NT2/D1 (cell line): ENCODE measurements at regions not wholly inside any gene's neighbourhood (a gene's known extent, or its start where the extent isn't known, plus 50 kb on each side); places are given as distances from the start of the nearest gene placed in this dataset.

Experiments
- SUZ12 ChIP-seq: IDR thresholded peaks from 2 replicates; pipeline ENCODE4 v1.6.1; 2011; ENCODE audit not compliant: insufficient read length, insufficient read depth; ENCODE audit errors: extremely low read depth
- YY1 ChIP-seq: IDR thresholded peaks from 2 replicates; pipeline ENCODE4 v1.6.1; 2011; ENCODE audit not compliant: insufficient read length, insufficient read depth
- ZNF274 ChIP-seq: IDR thresholded peaks from 2 replicates; pipeline ENCODE4 v1.6.1; 2011; ENCODE audit warnings: mild to moderate bottlenecking, low read depth, low read length

- no peak for TF ChIP-seq SUZ12
- TF ChIP-seq ZNF274: no peak
- no peak for TF ChIP-seq YY1
Measured at GRCh38 chr16:79899716-79900115, 299.2 kb upstream of the MAF start.
